Loucy (cell line): ENCODE measurements at regions not wholly inside any gene's neighbourhood (a gene's known extent, or its start where the extent isn't known, plus 50 kb on each side); places are given as distances from the start of the nearest gene placed in this dataset.

Experiments
- H2AFZ ChIP-seq: fragments of 200-600 bp; sonication (generic); 2 replicates; pipeline ENCODE4 v1.6.0; 2016; ENCODE audit warnings: antibody characterized with exemption, mild to moderate bottlenecking, low read length, moderate library complexity
- H3F3A ChIP-seq: fragments of 200-600 bp; 2 replicates; pipeline ENCODE4 v1.6.0; 2016; ENCODE audit warnings: antibody characterized with exemption, low read depth, mild to moderate bottlenecking
- H3K27me3 ChIP-seq: fragments of 200-600 bp; sonication (generic); 2 replicates; pipeline ENCODE4 v1.6.1; 2014; ENCODE audit warnings: low read length, mild to moderate bottlenecking; ENCODE audit not compliant: insufficient read depth, poor library complexity, severe bottlenecking
- H3K36me3 ChIP-seq: fragments of 200-600 bp; sonication (generic); 2 replicates; pipeline ENCODE4 v1.6.1; 2016; ENCODE audit warnings: low read length; ENCODE audit not compliant: insufficient read depth
- H3K4me1 ChIP-seq: fragments of 200-600 bp; sonication (generic); 2 replicates; pipeline ENCODE4 v1.5.1; 2014; ENCODE audit warnings: low read length, mild to moderate bottlenecking; ENCODE audit not compliant: insufficient read depth, poor library complexity, severe bottlenecking
- H3K4me2 ChIP-seq: fragments of 200-600 bp; sonication (generic); 2 replicates; pipeline ENCODE4 v1.6.0; 2014; ENCODE audit warnings: antibody characterized with exemption, low read length, low read depth, mild to moderate bottlenecking; ENCODE audit not compliant: poor library complexity, severe bottlenecking
- H3K4me3 ChIP-seq: fragments of 200-600 bp; sonication (generic); 2 replicates; pipeline ENCODE4 v1.5.1; 2014; ENCODE audit warnings: low read length, mild to moderate bottlenecking, mixed read lengths; ENCODE audit not compliant: poor library complexity, severe bottlenecking
- H3K79me2 ChIP-seq: fragments of 200-600 bp; sonication (generic); 2 replicates; pipeline ENCODE4 v1.6.1; 2014; ENCODE audit warnings: low read length; ENCODE audit not compliant: insufficient read depth
- H3K9ac ChIP-seq: fragments of 200-600 bp; sonication (generic); 2 replicates; pipeline ENCODE4 v1.6.0; 2014; ENCODE audit warnings: mild to moderate bottlenecking, low read depth, low read length, moderate library complexity; ENCODE audit not compliant: poor library complexity, severe bottlenecking
- H3K9me2 ChIP-seq: fragments of 200-600 bp; sonication (generic); replicated peaks from 2 replicates; pipeline ENCODE4 v1.6.1; 2016; ENCODE audit warnings: low read depth, low read length, mixed read lengths
- H3K9me3 ChIP-seq: fragments of 200-600 bp; sonication (generic); 2 replicates; pipeline ENCODE4 v1.6.1; 2014; ENCODE audit warnings: mild to moderate bottlenecking, antibody characterized with exemption, low read length, low read depth; ENCODE audit not compliant: insufficient read depth
- H4K20me1 ChIP-seq: fragments of 200-600 bp; sonication (generic); 2 replicates; pipeline ENCODE4 v1.6.0; 2014; ENCODE audit warnings: antibody characterized with exemption, low read length, mild to moderate bottlenecking; ENCODE audit not compliant: insufficient read depth, poor library complexity, severe bottlenecking
- CTCF ChIP-seq: fragments of 200-600 bp; sonication (generic); conservative IDR thresholded peaks from 2 replicates; pipeline ENCODE4 v1.5.1; 2014; ENCODE audit warnings: mild to moderate bottlenecking, antibody characterized with exemption, low read length
- EZH2phosphoT487 ChIP-seq: fragments of 200-600 bp; IDR thresholded peaks from 2 replicates; pipeline ENCODE4 v1.6.1; 2018; ENCODE audit warnings: antibody characterized with exemption, mild to moderate bottlenecking, moderate library complexity, borderline replicate concordance

- TF ChIP-seq CTCF (no peak), EZH2phosphoT487 (no peak)
Observed at GRCh38 chr14:85087201-85087600, 442.7 kb upstream of the FLRT2 start.

GRCh38 chr14:85088192-85088591 is 441.8 kb upstream of the FLRT2 start:
- TF ChIP-seq CTCF, result no peak
- Histone ChIP-seq H3K9ac (no peak overlapping the region), H3K4me3 (no peak overlapping the region), H3F3A (no peaks in the 10 kb centered on the region), H3K36me3 (no peaks in the 10 kb centered on the region), H3K4me1 (no peaks in the 10 kb centered on the region), H3K9me3 (no peaks in the 10 kb centered on the region), H3K9me2 (no peaks in the 10 kb centered on the region), H3K27me3 (no peaks in the 10 kb centered on the region), H4K20me1 (no peaks in the 10 kb centered on the region), H3K4me2 (no peak overlapping the region), H3K79me2 (no peaks in the 10 kb centered on the region), H2AFZ (no peak overlapping the region)

More at GRCh38 chr14:85087201-85087600, 442.7 kb upstream of the FLRT2 start:
- H4K20me1 ChIP-seq, result no peaks in the 10 kb centered on the region
- no peaks in the 10 kb centered on the region for H3K4me1 ChIP-seq
- no peaks in the 10 kb centered on the region for H3K9me3 ChIP-seq
- H3K9me2 ChIP-seq, result no peaks in the 10 kb centered on the region
- no peak overlapping the region for H3K4me3 ChIP-seq
- H3F3A ChIP-seq, result no peaks in the 10 kb centered on the region
- H3K27me3 ChIP-seq, result no peaks in the 10 kb centered on the region
- H3K79me2 ChIP-seq, result no peaks in the 10 kb centered on the region
- no peaks in the 10 kb centered on the region for H3K36me3 ChIP-seq
- H2AFZ ChIP-seq, result no peak overlapping the region
- H3K4me2 ChIP-seq, result no peak overlapping the region
- H3K9ac ChIP-seq, result no peak overlapping the region

- H3F3A ChIP-seq, result no peaks in the 10 kb centered on the region
- H3K9me3 ChIP-seq, result no peaks in the 10 kb centered on the region
Observed at GRCh38 chr14:85090681-85091080, 439.3 kb upstream of the FLRT2 start.

More at GRCh38 chr14:85090681-85091080, 439.3 kb upstream of the FLRT2 start:
- Histone ChIP-seq H2AFZ (no peak overlapping the region), H4K20me1 (no peaks in the 10 kb centered on the region), H3K4me2 (no peak overlapping the region), H3K36me3 (no peaks in the 10 kb centered on the region), H3K4me1 (no peaks in the 10 kb centered on the region), H3K27me3 (no peaks in the 10 kb centered on the region), H3K9me2 (no peaks in the 10 kb centered on the region), H3K9ac (no peak overlapping the region), H3K79me2 (no peaks in the 10 kb centered on the region), H3K4me3 (no peak overlapping the region)
- TF ChIP-seq CTCF, result no peak
- no peak for TF ChIP-seq EZH2phosphoT487
